Right ventricle myocardium inferior (tissue), 1 donor: ENCODE measurements at regions not wholly inside any gene's neighbourhood (a gene's known extent, or its start where the extent isn't known, plus 50 kb on each side); places are given as distances from the start of the nearest gene placed in this dataset.
"Not testable (repeated sequence)": the region's sequence is repeated elsewhere in the genome, so short reads cannot be mapped to it uniquely, and the experiment has no call there.

Experiments
- ATAC-seq: fragments of 200-7000 bp; cut with Tn5 transposase; one replicate; pipeline ENCODE4 v1.9.1; 2020; ENCODE audit warnings: mild to moderate bottlenecking, moderate library complexity
- DNase-seq: peaks from one replicate; pipeline ENCODE4 v3.0.0; 2021; ENCODE audit errors: missing footprints
- intact Hi-C: fragments of 100-400 bp; cut with DNase I; formaldehyde crosslinking; loops from one replicate; pipeline ENCODE4 v1.11.0; 2022
- donor health status: DM: no; HTN: yes; CAD: no; lungs with severe emphysema.

DNA sequence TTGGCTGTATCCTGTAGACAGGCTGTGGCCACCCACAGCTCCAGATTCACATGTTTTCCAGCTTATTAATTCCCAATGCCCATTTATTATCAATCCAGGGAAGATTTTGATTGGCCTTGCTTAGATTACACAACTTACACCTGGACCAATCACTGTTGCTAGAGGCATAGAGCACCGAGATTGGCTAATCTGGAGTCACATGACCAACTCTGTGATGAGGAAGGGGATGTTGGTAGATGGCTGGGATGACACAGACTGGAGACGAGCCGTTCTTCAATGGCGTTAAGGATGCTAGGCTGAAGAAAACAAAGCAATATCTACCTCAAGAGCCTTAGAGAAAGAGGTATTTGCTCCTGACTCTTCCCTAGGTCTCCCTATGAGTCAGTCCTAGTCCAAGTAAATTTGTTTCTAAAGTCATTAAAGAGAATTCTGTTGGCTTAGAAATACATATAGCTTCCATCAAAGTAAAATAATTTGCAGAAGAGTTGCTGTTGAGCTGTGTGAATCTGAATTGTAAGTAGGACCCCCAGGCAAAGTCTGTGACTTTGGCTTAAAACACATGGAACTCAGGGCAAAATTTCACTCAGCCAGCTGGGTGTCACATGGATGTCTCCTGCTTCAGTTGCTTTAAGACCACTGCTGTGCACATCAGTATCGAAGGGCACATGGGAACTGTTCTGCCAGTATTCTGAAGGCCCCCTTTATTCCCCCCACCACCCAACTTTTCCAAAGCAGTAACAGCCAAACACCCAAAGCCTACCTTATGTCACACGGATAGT is 326.4 kb upstream of the KLF4 start:
- no peak for ATAC-seq
- intact Hi-C loops: loop anchor here (10.0 kb wide), 1 partner anchor 81 kb away; no protein-coding TSS in a partner anchor
- DNase-seq: no peak

DNA sequence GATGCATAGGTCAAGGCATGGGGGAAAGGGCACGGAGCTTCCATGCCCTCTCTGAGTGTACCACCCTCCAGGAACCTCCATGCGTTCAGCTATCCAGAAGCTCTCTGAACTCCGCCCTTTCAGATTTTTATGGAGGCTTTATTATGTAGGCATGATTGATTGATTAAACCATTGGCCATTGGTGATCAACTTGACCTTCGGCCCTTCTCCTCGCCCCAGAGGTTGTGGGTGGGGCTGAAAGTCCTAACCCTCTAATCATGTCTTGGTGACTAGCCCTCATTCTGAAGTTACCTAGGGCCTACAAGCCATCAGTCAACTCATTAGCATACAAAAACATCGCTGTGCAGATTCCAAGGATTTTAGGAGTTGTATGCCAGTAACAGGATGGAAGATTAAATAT is 323.7 kb upstream of the KLF4 start:
- DNase-seq (no peak), ATAC-seq (no peak)
- intact Hi-C loops: loop anchor here (10.0 kb wide), 1 partner anchor 78 kb away; no protein-coding TSS in a partner anchor

GRCh38 chr9:107810461-107810961 is 320.9 kb upstream of the KLF4 start:
- DNase-seq: no peak
- ATAC-seq: no peak
- intact Hi-C loops: loop anchor here (10.0 kb wide), 1 partner anchor 76 kb away; no protein-coding TSS in a partner anchor

DNA sequence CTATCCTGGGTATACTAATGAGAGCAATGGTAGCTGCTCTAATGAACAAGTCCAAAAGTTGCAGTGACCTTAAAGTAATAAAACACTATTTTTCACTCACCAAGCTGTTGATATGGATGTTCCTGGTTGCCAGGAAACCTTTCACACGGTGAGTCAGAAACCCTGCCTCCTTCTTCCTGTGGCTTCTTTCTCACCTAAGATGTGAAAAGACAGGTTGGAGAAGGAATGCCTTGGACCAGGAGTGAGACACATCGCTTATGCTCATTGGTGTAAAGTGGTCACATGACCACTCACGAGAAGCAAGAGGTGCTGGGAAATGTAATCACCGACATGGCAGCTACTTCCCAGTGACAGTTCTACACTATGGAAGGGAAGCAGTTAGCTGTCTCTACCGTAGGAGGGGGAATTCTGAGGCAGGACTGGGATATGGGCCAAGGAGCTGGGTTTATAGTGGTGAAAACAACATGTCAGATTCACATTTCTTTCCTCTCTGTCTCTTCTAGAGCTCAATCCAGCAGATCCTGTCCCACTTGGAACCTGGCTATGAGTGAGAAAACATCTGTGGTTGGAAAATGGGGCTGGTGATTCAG is 320.4 kb upstream of the KLF4 start:
- DNase-seq (no peak), ATAC-seq (no peak)
- intact Hi-C loops: loop anchor here (10.0 kb wide), 1 partner anchor 75 kb away; no protein-coding TSS in a partner anchor

GRCh38 chr9:107807183-107807582 is 317.6 kb upstream of the KLF4 start:
- intact Hi-C loops: no loop called here
- ATAC-seq (no peak), DNase-seq (no peak)

GRCh38 chr9:107805201-107805600 is 315.6 kb upstream of the KLF4 start:
- intact Hi-C loops: no loop called here
- ATAC-seq: no peak
- DNase-seq: no peak

- intact Hi-C loops: no loop called here
- DNase-seq (no peak), ATAC-seq (no peak)
Measured at GRCh38 chr9:107794259-107794658, 304.7 kb upstream of the KLF4 start.

- no peak for ATAC-seq
- intact Hi-C loops: no loop called here
- DNase-seq: no peak
Measured at GRCh38 chr9:107793541-107793940, 304.0 kb upstream of the KLF4 start.

GRCh38 chr9:107792596-107792995 is 303.0 kb upstream of the KLF4 start:
- no peak for ATAC-seq
- intact Hi-C loops: no loop called here
- DNase-seq: no peak

DNA sequence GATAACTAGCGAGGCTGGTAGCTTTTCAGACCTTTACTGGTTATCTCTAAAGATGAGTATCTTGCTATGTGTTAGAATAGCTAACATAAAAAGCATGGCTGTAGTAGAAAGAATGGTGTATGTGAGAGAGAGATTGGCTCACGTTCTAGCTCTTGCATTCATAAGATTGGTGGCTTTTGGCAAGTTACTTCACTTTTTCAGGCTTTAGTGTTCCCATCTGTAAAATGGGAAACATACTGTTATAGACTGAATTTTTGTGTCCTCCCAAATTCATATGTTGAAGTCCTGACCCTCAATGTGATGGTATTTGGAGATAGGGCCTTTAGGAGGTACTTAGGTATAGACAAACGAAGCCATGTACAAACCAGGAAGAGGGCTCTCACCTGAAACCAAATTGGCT is 302.4 kb upstream of the KLF4 start:
- no peak for DNase-seq
- intact Hi-C loops: no loop called here
- ATAC-seq: no peak

DNA sequence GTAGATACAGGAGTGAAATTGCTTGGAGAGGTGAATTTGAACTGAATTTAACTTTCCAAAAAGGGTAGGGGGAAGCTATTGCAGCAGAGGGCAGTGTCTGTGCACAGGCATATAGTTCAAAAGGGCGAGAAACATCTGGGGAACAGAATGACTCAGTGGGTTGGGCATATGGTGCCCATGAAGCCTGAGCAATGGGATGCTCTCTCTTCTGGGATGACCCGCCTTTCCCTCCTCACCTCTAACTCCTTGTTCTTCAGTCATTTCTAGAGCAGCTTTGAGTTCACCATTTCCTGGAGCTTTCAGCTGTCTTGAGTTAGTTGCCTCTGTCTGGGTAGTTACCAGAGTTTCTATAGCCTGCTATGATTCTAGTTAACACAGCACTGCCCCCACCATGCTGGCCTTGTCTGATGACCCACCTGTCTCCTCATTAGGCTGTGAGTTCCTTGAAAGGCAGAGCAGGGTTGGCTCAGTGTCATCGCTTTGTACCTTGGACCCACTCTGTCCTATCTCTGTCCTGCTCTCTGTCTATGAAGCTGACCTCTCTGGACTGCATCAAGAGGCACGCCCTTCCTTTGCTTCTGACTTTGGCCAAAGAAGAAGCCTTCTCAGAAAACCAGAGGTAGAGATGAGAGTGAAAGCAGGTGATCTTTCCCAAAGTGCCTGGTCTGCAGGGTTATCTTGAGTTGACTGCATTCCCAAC is 299.6 kb upstream of the KLF4 start:
- intact Hi-C loops: no loop called here
- DNase-seq (no peak), ATAC-seq (no peak)

GRCh38 chr9:107786561-107786960 is 297.0 kb upstream of the KLF4 start:
- ATAC-seq: no peak
- intact Hi-C loops: no loop called here
- DNase-seq: no peak

GRCh38 chr9:107784235-107784958 is 294.8 kb upstream of the KLF4 start:
- ATAC-seq (peak; percentile 93), DNase-seq (no peak)
- intact Hi-C loops: no loop called here

GRCh38 chr9:107782789-107783188 is 293.2 kb upstream of the KLF4 start:
- intact Hi-C loops: no loop called here
- DNase-seq: no peak
- ATAC-seq: no peak

DNA sequence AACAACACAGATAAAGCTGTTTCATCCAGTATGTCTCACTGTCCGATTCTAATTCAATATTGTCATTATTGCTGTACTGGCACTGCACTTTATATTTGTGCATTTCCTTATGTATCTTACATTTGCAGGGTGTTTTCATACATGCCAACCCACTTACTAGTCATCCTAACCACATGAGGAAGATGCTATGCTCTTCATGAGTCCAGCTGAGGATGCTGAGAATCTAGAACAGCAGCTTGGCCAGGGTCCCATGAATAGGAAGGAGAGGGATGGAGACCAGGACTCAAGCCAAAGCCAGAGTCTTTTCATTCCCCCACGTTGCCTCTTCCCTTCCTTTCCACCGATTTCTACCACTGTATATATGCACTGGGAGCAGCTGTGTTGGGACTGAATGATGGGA is 292.8 kb upstream of the KLF4 start:
- ATAC-seq: no peak
- no peak for DNase-seq
- intact Hi-C loops: no loop called here

DNA sequence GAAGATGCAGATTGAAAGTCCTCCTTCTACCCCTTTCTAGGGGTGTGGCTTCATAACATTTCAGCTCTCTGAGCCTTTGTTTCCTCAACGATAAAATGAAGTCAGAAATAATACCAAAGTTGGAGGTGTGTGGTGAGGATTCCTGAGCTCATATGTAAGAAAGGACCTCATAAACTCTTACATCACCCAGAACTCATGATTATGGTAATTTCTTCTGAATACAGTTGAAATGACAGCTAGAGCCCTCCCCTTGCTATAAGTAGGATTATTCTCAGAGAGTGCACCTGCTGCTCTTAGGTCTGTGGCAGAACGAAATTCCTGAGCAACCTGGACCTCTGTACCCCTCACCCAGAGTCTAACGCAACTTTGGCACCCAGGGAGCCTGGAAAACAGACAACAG is 291.4 kb upstream of the KLF4 start:
- DNase-seq: no peak
- intact Hi-C loops: no loop called here
- no peak for ATAC-seq

GRCh38 chr9:107779731-107780130 is 290.2 kb upstream of the KLF4 start:
- intact Hi-C loops: no loop called here
- DNase-seq: no peak
- ATAC-seq: no peak

DNA sequence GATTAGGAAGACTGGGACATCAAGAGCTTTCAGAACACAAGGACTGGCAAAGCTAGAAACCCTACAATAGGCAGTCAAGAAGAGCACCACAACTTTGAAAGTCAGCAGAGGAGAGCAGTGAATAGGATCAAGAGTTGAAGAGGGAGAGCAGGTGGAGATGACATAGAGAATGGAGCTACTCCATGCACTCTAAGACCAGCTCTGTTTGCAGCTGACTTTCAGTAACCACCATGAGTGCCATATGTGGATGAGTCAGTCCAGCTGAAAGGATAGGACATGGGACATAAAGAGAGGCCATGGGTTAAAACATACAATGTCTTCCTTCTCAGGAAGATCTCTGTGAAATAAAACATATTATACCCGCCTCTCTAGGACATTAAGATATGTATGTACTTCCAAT is 289.1 kb upstream of the KLF4 start:
- intact Hi-C loops: no loop called here
- DNase-seq: no peak
- no peak for ATAC-seq

DNA sequence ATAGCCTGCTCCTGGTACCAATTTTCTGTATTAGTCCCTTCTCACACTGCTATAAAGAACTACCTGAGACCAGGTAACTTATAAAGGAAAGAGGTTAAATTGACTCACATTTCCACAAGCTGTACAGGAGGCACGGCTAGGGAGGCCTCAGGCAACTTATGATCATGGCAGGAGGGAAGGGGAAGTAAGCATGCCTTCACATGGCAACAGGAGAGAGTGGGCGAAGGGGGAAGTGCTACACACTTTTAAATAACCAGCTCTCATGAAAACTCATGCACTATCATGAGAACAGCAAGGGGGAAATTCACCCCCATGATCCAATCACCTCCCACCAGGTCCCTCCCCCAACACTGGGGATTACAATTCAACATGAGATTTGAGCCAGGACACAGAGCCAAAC is 284.5 kb upstream of the KLF4 start:
- intact Hi-C loops, DNase-seq, ATAC-seq: not testable (repeated sequence)
